GM19438 (cell line): ENCODE measurements at regions not wholly inside any gene's neighbourhood (a gene's known extent, or its start where the extent isn't known, plus 50 kb on each side); places are given as distances from the start of the nearest gene placed in this dataset.

Source experiments
- ATAC-seq: cut with Tn5 transposase; IDR thresholded peaks from one replicate; pipeline ENCODE4 v1.9.1; 2021; ENCODE audit warnings: low read depth; ENCODE audit not compliant: unreplicated experiment

DNA sequence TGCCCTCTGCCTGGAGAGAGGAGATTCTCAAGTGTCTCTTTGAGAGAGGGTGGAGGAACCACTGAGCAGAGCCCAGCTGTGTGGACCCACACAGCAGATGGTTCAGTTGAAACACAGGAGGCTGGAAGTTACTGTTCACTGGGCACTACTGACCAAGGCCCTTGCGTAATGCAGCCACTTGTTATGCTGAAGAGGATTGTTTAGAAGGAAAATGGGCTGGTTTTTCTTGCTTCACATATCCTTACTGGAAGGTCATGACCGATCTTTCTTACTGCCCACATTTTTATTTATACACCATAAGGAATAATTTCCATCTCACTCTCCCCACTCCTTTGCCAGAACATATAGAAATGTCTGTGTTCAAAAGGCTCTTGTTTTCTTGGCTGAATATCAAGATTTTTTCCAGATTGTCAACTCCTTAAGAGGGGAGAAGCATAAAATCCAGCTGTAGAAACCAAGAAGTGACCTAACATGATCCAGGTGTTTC, 375.1 kb upstream of the DDHD1 start:
- ATAC-seq, result no peak

DNA sequence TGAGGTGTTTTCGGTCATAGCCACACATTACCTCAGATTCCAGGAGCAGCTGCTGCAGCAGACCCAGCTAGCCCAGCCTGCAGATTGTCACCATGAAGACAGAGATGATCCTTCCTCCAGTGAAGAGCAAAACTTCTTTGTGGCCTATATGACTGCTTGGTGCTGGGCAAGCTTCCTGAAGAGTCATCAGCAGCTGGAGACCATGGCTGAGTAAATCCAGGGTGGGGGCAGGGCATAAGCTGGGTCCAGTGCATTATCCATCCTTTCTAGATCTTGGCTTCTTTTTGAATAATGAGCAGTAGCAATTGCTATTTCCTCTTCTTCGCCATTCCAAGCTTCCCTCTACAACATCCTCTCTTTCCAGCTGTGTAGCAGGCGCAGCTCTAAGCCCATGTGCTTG, 373.1 kb upstream of the DDHD1 start:
- no peak for ATAC-seq

DNA sequence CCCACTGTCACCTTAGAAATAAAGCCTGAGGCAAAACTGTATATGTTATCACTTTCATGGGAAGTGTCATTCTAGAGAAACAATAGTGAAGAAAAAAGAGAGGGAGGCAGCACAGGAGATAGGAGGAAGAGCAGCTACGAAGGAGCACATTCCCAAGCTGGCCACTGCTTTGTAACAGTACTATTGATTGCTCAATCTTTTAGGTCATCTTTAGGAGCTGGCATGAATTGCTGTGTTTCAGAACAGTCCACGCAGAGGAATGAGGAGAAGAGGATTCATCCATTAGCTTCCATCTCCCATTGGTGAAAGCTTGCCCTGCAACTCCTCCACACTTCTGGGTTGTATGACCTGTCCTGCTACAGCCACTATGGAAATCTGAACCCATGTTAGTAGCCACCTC, 372.5 kb upstream of the DDHD1 start:
- no peak for ATAC-seq

DNA sequence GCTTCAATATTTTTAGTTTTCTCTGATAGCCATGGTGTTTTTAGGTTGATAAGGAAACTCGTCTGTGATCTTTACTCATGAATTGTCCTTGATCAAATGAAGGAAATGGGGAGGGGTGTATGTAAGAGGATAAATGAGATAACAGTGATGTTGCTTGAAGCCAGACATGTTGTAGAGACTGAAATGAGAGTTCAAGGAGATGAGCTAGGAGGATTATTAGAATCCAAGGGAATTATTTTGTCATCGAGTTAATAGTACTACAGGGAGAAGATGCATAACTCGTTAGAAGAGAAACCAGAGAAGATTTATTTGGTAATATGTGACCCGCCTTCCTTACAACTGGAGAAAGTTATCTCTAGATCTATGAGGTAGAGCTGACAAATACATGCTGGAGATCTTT, 371.3 kb upstream of the DDHD1 start:
- no peak for ATAC-seq

DNA sequence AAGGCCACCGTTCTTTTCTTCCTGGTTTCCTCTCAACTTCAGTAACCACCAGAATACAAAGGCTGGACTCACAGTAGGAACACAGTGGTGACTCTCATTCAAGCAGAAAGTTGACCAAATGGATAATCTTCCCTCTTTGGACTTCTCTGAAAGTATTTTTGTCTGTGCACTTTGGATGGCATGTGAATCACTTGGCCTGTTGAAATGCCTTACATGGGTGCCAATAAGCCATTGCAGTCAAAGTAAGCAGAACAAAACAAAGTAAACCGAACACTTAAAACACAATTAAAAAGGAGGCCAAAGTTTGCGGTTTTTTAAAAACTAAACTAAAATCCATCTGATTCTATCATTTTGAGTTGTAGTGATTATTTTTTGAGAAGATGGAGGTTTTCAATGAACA, 370.1 kb upstream of the DDHD1 start:
- no peak for ATAC-seq

DNA sequence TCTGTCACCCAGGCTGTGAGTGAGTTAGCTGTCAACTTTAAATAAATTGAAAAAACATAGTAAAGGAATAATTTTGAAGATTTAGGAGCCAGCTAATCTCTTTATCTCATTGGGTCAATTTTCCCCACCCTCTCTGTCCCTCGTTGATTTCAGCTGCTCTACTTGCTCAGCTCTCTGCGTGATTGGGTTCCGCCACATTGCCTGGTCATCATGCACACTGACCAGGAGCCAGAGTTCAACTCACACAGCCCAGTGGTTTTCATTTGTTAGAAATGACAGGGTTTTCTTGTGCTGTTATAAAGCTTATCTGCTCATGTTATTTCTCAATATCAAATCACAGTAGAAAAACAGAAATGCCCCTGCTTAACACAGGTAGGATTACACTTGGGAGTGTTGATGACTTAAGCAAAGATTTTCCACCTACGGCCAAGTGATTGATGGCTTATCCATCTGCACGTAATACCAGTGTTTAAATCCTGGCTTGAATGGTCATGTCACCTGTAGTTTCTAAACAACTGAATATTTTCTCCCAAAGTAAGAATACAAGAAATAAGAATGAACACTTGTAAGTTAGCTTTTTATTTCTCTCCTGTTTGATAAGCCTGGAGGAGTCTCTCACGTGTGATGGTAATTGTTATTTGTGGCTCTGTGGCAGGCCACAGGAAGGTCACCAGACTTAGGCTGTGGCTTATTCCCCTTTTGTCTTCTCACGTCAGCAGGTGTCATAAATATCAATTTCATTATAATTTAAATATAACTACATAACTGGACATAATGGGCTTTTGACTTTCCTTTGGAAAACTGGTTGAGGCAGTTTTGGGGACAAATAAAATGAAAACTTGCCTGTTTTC, 367.2 kb upstream of the DDHD1 start:
- no peak for ATAC-seq

DNA sequence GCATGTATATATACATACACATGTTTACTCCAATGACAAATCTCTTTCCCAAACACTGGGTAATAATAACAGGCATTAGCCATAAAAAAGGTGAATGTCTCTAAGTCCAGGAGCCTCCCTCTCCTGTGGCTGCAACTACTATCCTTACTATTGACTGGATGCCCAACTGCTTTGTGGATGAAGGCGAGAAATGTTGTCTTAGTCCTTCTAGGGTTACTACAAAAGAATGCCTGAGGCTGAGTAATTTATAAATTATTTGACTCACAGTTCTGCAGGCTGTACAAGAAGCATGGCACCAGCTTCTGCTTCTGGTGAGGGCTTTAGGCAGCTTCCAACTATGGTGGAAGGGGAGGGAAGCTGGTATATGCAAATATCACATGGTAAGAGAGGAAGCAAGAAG, 366.0 kb upstream of the DDHD1 start:
- ATAC-seq, result no peak

DNA sequence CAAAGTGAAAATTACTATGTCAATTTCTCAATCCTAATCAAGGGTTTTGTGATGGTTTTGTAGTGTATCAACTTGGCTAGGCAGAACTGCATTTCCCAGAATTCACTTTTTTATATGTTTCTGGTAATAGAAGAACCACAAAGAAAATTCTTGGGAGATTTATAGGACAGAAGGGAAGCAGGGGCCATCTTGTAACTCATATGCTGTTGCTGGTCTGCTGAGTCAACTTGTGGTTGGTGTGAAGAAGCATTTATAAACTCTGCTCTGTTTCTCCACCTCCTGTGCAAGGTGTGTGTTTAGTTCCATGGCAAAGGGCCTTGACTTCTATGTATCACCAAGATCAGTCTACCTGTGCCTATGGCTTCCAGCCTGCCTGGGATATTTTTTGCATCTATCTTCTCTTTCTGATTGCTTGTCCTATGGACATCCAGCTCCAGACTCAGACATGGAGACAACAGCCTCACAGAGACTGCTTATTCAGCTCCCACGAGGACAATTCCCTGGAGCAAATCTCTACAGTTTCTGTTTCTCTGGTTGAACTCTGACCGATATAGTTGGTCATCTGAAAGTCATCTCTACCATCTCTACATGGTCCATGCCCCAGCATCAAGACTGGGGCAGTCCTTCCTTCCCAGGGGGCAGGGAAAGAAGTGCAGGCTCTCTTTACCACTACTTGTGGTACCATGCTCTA, 364.3 kb upstream of the DDHD1 start:
- ATAC-seq, result no peak

DNA sequence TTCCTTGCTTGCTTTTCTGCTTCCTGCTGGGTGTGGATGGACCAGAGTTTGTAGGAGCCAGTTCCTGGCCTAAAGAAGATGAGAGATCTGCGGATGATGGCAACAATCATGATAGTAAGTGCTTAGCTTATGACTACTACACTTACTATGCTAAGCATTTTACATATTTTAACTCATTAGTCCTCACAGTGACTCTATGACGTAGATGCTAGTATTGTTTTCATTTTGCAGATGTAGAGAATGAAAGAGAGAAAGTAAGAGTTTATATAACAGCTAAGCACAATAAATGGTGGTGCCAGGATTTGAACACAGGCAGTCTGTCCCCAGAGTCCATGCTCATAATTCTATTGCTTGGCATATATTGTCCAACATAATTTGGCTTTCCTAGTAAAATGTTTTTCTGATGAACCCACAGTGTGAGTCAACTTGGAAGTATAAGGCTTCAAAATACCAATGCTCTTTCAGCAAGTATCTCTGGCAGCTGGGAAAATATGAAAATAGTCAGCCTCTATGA, 363.2 kb upstream of the DDHD1 start:
- ATAC-seq, result no peak

DNA sequence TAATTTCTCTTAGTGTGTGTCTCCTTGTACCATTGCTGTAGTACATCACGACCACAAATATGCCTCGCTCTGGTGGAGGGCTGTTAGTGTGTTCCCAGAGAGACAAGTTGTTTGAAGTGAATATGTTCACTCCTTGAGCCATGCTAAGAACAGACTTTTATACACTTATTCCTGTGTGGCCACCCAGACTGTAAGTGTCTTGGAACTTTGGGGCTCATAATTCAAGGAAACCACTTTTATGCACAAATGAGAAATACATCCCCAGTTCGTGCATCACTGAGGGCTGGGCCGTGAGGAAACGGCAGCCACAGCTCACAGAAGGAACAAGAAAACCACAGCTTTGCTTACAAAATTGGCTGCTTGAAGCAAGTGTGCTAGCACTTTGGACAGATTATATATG, 362.2 kb upstream of the DDHD1 start:
- no peak for ATAC-seq

DNA sequence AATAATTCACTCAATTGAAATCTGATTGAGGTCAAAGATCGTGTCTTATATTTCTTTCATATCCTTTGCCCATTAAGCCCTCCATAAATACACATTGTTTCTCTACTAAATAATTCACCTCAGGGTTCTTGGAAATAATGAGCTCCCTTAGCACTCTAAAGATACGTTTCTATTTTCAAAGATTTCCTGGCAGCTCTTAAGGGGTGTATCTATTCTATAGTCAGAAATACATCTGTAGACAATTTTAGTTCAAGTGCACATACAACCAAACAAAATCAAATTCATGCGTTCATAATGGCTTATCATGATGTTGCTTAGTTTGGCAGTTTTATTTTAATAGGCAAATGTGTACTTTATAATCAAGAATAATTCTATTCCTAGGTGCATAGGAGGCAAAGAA, 361.1 kb upstream of the DDHD1 start:
- ATAC-seq, result no peak

DNA sequence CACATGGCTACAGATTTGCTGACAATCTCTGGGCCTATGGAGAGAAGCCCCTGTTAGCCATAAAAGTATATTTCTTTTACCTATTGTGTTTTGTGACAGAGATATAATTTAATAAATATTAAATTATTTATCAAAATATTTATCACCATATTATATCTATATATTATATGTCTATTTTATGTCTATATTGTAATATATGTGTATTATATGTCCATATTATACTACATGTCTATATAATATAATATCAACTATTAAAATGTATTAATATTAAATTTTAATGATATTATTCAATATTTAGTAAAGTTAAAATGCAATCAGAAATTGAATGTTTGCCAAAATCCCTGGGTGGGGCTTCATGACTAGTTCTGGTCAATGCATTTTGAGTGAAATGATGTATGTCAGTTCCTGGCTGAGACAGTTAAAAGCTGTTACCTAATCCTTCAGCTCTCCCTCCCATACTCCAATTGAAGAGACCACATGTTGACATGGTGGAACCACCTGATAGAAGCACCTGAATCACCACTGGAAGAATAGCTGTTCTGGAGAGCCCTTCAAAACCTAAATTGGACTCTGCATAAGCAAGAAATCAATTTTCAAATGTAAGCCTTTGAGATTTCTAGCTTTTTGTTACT, 357.3 kb upstream of the DDHD1 start:
- ATAC-seq, result no peak

DNA sequence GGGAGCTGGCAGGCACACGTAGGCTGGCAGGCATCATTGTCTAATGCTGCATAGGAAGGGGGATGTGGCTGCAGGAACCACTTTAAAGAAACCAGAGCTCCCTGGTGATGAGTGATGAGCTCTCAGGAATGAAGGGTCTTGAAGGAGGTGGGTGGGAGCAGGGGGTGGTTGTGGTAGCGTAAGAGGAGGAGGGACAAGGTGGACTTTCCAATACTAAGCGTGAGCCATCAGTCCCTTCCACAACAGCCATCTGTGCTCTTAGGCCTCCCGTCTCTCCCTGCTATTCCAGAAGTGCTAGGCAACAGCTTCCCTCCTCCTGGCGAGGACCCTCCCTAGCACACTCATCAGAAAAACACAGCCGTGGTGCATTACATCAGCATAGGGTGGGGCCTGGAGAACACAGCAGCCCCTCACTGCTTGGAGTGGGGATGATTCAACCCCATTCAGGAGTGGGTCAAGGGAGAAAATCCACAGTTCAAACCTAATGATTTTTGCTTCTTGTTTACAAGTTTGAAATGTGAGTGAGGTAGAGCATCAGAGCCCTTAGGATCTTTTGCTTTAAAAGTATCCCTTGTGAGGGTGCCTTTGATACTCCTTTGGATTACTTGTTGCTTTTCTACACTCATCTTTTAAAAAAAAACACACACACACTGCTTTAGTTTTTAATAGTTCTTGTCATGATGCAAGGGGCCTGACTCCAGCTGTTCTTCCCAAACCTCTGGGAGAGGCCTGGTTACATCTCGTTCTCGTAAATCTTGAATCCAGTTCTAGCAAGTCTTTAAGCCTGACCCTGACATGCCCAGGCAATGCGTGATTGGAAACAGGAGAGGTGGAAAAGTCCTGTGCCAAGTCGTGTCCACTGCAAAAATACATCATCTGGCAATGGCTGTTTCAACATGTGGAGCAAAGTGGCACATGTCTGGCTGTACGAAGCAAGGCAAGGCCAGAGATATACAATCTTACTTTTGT, 356.4 kb upstream of the DDHD1 start:
- ATAC-seq, result no peak

DNA sequence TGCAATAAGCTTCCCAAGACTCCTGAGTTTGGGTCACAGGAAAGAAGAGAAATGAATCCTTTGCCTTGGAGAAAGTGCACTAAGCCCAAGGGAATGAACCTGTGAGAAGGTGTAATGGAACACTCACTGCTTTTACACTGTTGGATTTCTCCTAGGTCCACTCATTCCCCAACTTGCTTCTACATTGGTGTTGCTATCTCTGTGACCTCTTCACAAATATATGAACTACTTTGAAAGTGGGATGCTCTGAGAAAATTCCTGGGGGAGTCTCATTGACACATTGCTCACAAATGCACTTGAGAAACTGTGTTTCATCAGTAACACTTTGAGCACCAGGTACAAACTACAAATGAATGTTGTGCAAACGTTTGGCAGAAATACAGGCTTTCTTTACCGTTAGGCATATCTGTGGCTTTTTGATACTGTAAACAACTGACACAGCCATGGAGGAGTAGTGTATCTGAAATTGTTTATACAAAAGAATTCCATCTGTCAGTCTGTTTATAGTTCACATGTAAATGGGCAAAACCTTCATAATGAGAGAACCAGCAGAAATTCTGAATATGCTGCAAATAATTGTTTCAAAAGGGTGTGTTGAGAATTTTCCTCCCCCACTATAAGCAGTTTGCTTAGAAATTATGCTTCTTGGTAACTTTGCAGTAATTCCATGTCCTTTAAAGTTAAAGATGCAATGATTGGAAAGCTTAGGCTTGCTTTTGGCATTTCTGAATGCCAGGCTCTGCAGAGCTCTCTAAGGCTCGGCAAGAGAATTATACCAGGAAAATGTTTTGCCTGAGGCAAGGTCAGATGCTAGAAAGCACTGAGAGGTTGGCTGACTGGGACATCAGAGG, 348.5 kb upstream of the DDHD1 start:
- ATAC-seq, result no peak

DNA sequence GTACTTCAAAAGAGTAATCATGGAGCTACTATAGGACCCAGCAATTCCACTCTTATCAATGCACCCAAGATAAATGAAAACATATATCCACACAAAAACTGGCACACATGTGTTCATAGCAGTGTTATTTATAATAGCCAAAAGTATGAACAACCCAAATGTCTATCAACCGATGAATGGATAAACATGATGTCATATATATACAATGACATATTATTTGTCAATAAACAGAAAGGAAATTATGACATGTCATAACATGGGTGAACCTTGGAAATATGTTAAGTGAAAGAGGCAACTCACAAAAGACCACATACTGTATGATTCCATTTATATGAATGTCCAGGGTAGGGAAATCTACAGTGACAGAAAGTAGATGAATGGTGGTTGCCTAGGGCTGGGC, 347.1 kb upstream of the DDHD1 start:
- no peak for ATAC-seq

DNA sequence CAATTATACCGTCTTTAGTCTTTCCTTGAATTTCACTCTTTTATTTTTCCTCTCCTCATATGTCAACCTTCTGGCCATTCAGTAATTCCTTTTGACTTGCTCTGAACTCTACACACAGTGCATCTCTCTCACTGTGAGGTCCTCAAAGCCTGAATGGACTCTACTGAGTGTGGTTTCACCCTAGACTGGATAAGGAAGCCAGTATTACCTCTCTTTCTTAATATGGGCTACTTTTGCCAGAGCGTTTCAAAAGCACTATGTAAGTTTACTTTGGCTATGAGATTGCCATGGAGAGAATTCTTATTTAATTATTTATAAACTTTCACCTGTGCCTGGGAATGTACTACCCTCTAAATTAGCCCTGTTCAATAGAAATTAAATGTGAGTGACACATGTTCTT, 343.5 kb upstream of the DDHD1 start:
- no peak for ATAC-seq

DNA sequence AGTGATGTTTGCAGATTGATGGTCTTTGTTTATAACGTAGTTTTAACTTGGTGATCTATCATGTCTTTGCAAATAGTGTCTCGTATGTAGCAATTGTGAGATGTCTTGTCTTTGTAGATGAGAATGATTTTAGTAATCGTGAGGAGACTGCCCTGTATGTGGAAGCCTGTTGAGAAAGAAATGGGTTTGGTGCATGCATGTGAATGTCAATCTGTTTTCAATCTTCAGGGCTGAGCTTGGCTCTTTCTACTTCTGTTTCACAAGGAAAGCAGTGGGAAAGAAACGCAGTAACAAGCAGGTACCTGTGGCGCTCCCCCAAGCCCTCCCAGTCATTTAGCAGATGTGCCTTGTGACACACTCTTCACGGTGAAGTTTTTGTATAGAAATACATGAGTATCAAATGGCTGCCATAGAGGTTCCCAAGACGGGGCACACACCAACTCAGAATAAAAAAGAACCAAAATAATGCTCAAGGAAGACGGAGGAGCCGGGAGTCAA, 342.8 kb upstream of the DDHD1 start:
- no peak for ATAC-seq

DNA sequence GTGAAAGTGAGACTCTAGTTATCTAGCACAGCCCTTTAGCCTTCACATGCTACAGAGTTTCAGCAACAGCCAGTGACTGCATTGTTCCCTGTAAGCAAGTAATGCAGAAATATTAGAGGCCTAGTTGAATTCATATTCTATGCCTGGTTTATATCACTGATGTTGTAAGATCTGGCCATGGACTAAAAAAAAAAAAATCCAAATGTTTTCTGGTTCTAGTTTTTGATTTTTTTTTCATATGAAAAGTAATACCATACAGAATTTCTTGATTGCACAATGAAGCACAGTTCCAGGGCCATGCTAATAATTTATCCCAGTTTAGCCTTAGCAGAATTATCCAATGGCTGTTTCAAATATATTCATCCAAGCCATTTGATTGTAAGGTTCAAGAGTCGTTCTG, 341.5 kb upstream of the DDHD1 start:
- no peak for ATAC-seq

DNA sequence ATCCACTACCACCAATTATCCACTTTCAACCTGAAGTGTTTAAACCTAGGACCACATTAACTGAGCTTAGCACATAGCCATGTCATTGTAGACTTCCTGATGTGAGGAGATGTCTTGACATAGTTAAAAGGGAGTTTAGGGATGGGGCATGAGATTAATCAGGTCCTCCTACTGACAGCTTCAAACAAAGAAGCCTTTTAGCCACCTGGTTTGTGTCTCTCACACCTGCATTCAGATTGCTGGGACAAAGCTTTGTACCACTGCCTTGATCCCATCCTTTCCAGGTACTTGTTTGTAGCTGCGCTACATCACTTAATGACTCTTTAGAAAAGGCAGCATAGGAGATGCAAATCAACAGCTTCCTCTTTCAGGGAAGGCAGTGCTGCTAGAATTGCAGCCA, 340.7 kb upstream of the DDHD1 start:
- no peak for ATAC-seq
